ENCODE measurements at regions not wholly inside any gene's neighbourhood (a gene's known extent, or its start where the extent isn't known, plus 50 kb on each side); places are given as distances from the start of the nearest gene placed in this dataset.

- TF ChIP-seq POLR2AphosphoS5 (IDR thresholded peaks at IDR 0.05; ENCODE audit: borderline replicate concordance, low read depth, low read length) (no peak), EZH2 (IDR thresholded peaks at IDR 0.05) (no peak), FOXP2 (optimal IDR thresholded peaks at IDR 0.05; ENCODE audit: control extremely low read depth, extremely low read length, insufficient read depth) (no peak)
Measured at GRCh38 chr17:12195418-12195817, 174.7 kb downstream of the MAP2K4 start.
